PC-9 (cell line): ENCODE measurements at regions not wholly inside any gene's neighbourhood (a gene's known extent, or its start where the extent isn't known, plus 50 kb on each side); places are given as distances from the start of the nearest gene placed in this dataset.
"Not testable (repeated sequence)": the region's sequence is repeated elsewhere in the genome, so short reads cannot be mapped to it uniquely, and the experiment has no call there.

Source experiments
- EZH2 ChIP-seq: fragments of 200-600 bp; sonication (generic); IDR thresholded peaks from 2 replicates; pipeline ENCODE4 v1.8.0; 2017; ENCODE audit warnings: antibody characterized with exemption, low read depth
- TF ChIP-seq, protein P1 (sequence below): fragments of 200-600 bp; sonication (generic); conservative IDR thresholded peaks from 2 replicates; pipeline ENCODE4 v1.6.1; 2017; ENCODE audit warnings: mixed run types, antibody characterized with exemption, mild to moderate bottlenecking, moderate library complexity

DNA sequence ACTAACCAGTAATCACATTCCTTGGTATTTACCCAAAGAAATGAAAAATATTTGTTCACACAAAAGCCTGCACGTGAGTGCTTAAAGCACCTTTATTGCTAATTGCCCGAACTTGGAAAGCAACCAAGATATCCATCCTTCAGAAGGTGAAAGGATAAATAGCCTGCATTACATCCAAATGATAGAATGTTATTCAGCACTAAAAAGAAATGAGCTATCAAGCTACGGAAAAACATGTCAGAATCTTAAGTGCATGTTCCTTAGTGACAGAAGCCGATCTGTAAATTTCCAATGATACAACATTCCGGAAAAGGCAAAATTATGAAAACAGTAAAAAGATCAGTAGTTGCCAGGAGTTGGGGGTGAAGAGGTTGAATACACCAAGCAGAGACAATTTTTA lies 672.4 kb downstream of the TRIB2 start:
- TF ChIP-seq, protein P1, sequence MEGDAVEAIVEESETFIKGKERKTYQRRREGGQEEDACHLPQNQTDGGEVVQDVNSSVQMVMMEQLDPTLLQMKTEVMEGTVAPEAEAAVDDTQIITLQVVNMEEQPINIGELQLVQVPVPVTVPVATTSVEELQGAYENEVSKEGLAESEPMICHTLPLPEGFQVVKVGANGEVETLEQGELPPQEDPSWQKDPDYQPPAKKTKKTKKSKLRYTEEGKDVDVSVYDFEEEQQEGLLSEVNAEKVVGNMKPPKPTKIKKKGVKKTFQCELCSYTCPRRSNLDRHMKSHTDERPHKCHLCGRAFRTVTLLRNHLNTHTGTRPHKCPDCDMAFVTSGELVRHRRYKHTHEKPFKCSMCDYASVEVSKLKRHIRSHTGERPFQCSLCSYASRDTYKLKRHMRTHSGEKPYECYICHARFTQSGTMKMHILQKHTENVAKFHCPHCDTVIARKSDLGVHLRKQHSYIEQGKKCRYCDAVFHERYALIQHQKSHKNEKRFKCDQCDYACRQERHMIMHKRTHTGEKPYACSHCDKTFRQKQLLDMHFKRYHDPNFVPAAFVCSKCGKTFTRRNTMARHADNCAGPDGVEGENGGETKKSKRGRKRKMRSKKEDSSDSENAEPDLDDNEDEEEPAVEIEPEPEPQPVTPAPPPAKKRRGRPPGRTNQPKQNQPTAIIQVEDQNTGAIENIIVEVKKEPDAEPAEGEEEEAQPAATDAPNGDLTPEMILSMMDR: not testable (repeated sequence)
- not testable (repeated sequence) for TF ChIP-seq EZH2
